Hematopoietic multipotent progenitor cell treated with erythropoietin and hydrocortisone succinate and interleukin-3 and kit ligand, for 17 days (in vitro differentiated cells): ENCODE measurements at regions not wholly inside any gene's neighbourhood (a gene's known extent, or its start where the extent isn't known, plus 50 kb on each side); places are given as distances from the start of the nearest gene placed in this dataset.
"Not testable (repeated sequence)": the region's sequence is repeated elsewhere in the genome, so short reads cannot be mapped to it uniquely, and the experiment has no call there.

Experiments used
- DNase-seq: peaks from one replicate; pipeline ENCODE4 v3.0.0-alpha.2; 2015; ENCODE audit warnings: low spot score

DNA sequence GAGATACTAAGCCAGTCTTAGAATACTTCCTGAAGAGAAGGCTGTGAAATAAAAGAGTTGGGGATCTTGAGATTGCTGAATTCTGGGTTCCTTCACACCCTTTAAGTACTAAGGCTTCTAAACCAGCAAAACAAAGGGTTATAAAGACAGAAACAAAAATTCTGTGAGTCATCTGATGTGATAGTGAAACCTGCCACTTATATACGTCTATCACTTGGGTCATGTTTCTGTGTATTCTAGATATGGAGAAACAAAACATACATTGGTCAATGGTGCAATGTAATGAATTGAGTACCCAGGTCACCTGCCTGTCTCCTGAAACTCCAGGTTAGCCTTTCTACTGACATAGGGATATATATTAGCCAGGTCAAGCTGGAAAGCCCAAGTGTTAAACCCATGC, 319.3 kb upstream of the GRAMD2B start:
- no peak for DNase-seq

DNA sequence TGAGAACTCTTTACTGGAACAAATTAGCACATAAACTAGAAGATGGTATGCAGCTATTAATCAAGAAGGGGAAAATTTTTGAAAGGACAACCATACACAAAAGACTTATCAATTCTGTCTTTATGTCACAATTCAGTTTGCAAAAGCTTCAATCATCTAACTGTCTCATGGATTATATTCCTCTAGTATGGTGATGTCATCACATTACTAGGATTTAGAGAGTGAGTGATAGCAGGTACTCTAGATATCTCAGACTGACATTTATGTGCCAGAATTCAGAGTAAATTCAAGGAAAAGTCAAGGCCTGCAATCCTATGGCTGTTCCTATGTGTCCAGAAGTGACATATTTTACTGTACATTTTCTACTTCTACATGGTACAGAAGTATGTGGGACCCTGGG, 318.9 kb upstream of the GRAMD2B start:
- no peak for DNase-seq

DNA sequence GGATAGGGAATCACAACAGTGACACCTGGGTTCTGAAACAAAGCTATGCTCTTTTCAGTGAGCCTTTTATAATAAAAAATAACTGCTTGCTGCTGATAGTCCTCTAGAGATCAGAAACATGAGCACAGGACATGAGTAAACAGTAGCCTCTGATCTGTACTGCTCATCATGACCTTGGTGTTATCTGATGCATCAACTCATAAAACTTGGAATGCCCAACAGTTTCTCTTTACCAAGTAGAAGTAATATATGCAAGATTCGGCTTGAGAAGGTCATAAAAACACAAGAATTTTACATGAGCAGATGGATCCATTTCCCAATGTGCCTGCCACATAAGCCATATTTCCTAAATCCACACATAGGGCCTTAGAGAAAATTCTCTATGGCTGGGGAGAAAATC, 318.3 kb upstream of the GRAMD2B start:
- no peak for DNase-seq

DNA sequence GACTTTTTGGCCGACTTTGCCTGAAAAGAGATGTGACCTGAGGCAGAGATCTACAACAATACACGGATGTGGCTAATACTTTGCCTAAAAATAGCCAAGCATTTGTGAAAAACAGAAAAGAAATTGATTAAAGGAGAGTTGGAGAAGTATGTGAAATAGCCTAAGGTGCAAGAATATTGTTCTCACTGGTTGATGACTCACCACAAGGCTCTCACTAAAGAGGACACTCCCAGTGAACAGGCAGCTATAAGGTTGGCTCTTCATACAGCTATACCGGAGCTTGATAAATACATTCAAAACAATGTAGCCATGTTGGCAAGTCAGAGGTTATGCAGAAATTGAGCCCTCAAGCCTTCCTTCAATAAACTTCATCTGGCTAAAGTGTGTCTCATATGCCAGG, 317.2 kb upstream of the GRAMD2B start:
- no peak for DNase-seq

DNA sequence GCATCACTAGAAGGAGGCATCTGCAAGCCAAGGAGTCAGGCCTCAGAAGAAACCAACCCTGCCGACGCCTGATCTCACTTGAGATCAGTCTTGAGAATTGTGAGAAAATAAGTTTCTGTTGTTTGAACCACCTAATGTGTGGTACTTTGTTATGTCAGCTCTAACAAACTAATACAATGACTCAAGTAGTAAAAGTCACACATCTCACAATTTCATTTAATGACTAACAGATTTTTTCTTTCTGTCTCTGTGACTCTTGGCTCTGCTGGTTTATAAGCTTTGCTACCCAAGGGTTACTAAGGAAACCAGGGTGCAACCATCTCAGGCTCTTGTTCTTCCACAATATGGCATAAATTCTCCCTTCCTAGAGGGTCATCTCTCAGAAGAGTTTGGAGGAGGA, 315.8 kb upstream of the GRAMD2B start:
- DNase-seq = no peak

DNA sequence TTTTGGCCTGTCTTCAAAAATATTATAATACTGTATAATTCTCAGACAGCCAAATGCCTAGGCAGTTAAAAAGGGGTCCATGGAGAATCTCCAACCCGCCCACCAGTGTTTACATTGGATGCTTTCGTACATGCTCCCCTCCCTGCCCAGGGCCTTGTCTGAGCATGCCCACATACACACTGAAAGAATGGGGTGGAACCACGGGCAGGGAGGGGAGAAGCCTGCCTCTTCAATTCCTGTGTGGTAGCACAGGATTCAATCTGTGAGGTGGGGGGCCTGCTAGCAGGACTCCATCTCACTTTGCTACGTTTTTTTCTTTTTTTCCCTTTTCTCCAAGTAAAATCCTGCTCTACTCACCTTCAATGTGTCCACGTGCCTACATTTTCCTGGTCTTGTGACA, 314.7 kb upstream of the GRAMD2B start:
- no peak for DNase-seq

DNA sequence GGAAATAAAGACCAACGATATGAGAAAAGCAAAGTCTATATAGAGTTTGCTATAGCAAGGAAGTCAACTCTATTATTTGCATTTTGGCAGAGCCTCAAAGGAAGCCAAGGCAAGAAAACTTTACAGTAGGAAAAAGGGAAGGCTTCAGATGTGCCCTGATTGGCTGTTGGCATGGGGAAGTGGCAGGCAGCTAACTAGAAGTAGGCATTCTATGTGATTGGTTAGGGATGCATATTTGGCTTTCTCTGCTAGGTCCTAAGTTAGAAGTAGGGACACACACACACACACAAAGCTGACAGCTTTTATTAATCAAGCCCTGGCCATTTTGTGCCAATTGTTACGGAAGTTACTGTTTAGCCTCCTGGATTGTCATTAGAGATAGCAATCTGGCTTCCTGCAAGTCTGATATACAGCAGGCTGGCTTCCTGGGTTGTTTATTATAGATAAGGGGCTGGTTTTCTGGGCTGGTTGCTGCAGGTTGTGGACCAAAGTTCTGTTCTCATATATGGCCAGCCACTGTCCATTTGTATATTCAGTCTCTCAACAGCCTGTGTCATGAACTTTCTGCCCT, 308.1 kb upstream of the GRAMD2B start:
- DNase-seq = no peak

DNA sequence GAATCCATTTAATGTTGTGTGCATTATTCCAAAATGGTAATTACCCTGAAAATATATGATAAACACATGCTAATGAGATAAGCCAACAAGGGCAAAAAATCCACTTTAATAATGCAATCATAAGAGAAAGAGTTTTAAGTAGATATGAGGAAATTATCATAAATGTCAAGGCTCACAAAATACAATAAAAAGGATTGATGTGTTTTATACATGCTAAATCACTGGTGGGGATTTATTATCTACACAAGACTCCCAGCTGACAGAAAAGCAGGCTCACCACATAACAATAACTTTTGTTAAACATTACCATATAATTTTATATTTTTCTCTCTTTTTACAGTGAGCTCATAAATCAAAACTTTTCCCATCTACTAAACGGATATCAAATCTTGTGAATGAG, 306.2 kb upstream of the GRAMD2B start:
- no peak for DNase-seq

DNA sequence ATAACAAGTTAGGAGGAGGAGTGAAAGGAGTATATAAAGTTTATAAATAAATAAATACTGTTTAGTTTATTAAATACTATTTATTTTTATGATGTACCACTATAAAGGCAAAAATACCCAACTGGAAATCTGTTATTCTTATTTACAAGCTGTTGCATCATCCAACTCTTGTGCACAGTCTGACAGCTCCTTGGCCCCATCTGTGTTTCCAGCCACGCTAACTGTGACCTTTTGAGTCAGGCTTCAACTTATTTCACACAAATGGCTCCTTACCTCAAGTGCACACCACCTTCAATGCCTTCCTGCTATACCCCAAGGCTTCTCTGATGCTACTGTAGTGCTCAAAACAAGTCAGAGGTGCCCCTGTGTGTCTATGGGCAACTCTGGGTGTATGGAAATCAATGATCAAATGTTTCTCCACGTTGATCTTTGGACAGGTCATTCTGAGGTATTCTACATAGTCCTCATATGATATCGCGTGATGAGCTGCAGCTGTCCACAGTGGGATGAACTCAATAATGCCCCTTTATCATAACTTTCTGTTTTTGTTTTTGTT, 303.2 kb upstream of the GRAMD2B start:
- no peak for DNase-seq

DNA sequence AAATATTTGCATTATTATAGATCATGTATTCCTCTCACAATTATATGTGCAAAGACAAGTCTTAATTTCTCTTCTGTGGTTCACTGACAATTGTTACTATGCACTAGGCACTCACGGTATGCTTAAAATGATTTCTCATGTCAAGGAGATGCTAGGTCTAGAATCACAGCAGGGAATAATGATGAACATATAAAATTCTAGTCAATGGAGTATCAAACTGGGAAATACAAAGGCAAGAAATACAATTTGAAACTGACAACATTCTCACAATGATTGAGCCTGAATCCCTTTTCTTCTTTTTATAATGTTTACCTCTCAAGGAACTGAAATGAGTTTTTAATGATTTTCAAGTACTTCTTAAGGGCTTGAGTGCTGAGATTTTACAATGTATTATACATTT, 302.3 kb upstream of the GRAMD2B start:
- no peak for DNase-seq

DNA sequence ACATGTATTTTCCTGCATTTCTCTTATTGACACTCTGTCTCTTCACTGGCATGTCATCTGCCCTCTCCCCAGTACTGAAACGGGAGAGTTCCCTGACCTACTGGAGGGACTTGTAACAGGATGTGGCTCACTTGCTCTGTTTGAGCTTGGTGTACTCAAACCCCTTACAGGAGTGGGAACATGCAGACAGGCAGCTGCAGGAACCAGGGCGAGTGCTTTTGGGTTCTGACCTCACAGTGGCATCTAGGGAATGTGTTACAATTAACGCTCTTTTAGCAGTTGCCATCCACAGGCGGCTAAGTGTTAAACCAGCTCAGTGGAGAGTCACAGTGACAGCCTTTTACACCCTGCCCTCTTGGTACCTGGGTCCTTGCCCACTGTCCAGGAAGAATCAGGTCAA, 300.3 kb upstream of the GRAMD2B start:
- no peak for DNase-seq

DNA sequence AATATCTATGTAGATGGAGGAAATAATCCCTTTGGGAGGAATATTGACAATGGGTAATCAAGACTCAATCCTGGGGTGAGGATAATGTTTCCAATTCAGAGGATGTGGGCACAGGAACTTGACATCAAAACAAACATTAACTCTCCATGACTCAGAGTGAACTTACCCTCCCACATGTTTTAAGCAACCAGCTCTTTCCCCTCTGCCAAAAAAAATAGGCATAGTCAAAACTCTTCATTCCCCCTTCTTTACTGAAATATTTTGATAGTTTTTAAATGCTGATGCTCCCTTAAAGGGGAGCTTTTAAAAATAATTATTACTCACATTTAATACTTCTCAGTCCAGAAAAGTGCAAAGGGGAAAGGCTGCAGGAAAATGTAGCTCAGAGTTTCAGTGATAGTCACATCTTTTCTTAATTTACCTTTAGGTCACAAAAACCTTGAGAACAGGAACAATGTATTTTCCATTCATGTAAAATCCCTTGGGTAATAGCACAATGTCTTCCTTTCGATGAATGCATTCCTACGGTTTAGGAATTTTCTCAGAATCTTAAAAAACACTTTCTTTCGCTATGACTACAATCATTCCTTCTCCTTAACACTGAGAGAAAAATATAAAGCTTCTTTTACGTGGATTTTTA, 298.4 kb upstream of the GRAMD2B start:
- DNase-seq = no peak

DNA sequence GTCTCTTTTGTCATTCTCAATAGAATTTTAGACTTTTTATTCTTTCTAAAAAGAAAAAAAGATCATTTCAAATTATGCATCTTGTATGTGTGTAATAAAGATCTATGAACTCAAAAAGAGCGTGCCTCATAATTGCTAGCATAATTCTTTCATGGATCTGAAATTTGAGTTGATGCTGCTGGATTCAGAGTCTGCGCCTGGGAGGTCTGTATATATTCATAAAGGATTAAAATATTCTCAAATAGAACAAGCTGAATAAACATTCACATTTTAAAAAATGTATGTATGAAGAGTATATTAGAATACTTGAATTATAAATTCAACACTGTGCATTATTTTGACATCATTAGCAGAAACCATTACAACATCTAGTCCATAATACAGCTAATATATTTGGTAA, 297.8 kb upstream of the GRAMD2B start:
- no peak for DNase-seq

DNA sequence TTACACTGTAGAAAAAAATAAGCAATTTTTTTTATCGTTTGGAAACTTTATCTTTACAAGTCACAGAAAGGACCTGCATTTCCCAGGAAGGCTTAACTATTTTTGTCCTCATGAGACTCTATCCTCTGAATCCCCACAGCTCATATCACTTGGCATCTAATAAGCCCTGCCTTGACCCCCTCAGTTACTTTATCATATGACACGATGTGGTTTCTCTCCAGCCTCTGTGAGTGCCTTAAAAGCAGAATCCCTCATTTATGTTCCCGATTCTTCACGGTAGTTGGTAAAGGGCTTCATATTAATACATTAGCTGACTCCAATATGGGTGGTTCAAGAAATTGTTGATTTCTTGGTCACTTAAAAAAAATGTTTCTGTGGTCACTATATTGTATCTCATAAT, 296.6 kb upstream of the GRAMD2B start:
- DNase-seq = no peak

DNA sequence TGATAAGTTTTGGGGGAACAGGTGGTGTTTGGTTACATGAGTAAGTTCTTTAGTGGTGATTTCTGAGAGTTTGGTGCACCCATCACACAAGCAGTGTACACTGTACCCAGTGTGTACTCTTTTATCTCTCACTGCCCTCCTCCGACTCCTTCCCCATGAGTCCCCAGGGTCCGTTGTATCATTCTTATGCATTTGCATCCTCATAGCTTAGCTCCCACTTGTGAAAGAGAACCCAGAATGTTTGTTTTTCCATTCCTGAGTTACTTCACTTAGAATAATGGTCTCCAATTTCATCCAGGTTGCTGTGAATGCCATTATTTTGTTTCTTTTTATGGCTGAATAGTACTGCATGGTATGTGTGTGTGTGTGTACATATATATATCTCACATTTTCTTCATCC, 295.8 kb upstream of the GRAMD2B start:
- not testable (repeated sequence) for DNase-seq

DNA sequence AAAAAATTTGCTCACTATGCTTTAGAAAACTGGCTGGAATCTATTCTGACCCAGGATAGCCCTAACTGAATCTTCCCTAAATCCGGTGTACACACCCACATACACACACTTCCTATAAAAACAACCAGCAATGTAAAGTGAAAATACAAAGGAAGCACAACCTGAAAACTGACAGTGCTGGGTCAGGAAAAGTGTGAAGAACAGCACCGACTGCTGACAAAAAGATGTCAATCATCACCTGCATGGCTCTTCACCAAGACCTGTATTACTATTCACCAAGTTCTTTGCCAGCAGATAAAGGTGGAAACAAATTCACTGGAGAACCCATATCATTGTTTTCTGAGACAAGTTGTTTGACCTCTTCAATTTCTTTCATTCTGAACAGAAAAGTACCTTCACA, 293.8 kb upstream of the GRAMD2B start:
- DNase-seq = no peak

DNA sequence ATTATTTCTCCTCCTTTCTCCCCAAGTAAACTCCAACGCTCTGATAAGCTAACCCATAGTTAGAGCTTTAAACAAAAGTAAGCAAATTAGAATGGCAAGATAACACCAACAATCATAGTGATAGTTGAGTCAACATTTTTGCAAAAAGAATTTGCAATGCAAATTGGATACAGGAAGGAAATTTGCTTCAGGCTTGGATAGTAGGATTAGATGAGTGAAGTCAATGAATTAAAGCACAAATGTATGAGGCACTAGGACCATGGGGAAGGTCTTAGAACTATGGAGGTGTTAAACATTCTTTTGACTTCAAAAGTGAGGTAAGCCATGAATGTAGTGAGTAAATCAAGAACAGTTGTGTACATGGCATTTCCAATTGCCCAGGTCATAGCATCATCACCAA, 289.8 kb upstream of the GRAMD2B start:
- no peak for DNase-seq

DNA sequence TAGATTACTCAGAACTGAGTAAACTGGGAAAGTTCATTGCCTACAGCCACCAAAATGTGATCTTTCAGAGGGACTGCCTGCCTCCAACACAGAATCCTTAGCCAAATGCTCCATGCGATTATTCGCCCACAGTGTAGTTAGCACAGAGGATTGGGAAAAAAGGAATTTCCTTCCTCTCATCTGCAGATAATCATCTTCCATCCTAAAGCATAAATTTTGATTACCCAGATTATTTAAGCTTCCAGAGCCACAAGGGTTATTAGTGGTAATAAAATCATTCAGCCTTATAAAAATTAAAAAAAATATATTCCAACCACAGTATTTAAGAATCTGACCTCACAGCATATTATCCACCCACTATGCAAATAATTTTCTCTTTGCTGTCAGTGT, 285.3 kb upstream of the GRAMD2B start:
- no peak for DNase-seq

DNA sequence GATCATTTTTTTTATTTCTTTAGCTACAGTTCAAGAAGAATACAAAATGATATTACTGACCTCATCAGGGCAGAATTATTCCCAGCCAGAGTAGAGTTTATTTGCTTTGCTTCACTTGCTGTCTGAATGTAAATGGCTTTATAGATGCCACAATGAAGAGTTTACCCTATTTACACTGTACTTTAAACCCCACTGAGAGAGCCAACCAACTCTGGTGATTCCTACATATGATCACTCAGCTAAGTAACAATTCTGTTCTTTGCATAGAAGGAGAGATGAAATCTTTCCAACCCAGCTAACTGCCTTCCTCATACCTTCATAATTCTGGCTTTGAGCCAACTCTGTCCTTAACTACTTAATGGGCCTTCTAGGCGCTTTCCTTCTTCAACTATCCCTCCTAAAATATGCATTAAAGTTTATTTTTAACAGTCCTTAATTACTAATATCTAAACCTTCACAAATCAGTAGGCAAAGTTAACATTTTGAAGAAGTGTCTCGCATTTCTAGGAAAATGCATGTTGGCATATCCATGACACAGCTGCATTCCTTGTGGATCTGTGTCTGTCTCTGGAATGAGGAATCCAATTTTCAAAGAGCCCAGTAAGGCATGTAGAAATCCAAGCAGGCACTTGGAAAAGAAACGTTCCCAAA, 284.8 kb upstream of the GRAMD2B start:
- no peak for DNase-seq

DNA sequence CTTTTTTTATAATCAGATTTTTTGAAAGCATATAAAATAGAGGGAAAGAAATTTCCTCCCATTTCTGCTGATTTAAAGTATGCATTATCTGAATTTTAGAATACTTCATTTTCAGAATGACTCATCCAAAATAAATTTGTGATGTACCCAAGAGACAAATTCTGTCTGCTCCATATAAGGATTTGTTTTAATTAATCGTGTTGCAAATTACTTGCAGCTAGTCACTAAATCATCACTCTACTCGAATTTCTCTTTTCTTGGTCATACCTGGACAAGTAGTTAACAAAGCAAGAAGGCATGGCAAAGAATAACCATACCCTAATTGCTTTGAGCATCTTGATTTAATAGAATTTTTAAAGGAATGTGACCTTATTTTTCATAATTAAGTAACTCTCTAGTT, 284.1 kb upstream of the GRAMD2B start:
- DNase-seq = no peak

DNA sequence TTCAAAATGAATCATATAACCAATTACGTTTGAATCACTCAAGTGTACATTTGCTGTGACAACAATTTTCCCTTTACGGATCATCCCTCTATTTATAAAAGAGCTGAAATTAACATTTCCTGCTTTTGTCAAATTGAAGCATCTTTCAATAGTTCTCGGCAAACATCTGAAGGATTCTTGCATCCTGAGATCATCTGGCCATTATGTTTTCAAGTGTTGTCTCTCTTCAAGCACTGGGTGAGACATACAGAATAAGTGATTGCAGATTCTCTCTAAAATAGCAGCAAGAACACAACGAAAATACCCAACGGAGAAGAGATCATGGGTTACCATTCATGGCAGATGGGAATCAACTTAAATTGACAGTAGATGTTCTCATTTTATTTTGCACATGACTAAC, 283.4 kb upstream of the GRAMD2B start:
- no peak for DNase-seq

DNA sequence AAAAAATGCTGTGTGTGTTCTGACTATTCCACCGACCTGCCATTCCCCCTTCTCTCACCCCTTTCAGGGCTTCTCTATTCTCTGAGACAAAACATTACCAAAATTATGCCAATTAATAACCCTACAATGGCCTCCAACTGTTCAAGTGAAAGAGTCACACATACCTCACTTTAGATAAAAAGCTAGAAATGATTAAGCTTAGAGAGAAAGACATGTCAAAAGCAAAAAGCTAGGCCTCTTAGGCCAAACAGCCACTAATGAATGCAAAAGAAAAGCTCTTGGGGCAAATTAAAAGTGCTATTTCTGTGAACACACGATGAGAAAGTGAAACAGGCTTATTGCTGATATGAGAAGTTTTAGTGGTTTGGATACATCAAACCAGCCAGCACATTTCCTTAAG, 279.6 kb upstream of the GRAMD2B start:
- DNase-seq = no peak

DNA sequence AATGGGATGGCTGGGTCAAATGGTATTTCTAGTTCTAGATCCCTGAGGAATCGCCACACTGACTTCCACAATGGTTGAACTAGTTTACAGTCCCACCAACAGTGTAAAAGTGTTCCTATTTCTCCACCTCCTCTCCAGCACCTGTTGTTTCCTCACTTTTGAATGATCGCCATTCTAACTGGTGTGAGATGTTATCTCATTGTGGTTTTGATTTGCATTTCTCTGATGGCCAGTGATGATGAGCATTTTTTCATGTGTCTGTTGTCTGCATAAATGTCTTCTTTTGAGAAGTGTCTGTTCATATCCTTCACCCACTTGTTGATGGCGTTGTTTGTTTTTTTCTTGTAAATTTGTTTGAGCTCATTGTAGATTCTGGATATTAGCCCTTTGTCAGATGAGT, 272.9 kb upstream of the GRAMD2B start:
- not testable (repeated sequence) for DNase-seq

DNA sequence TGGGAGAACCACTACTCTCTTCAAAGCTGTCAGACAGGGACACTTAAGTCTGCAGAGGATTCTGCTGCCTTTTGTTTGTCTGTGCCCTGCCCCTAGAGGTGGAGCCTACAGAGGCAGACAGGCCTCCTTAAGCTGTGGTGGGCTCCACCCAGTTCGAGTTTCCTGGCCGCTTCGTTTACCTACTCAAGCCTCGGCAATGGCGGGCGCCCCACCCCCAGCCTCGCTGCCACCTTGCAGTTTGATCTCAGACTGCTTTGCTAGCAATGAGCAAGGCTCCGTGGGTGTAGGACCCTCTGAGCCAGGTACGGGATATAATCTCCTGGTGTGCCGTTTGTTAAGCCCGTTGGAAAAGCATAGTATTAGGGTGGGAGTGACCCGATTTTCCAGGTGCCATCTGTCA, 267.9 kb upstream of the GRAMD2B start:
- not testable (repeated sequence) for DNase-seq
